HepG2 (cell line): ENCODE measurements at regions not wholly inside any gene's neighbourhood (a gene's known extent, or its start where the extent isn't known, plus 50 kb on each side); places are given as distances from the start of the nearest gene placed in this dataset.

Experiments used
- ATAC-seq: fragments of 200-7000 bp; cut with Tn5 transposase; 3 replicates; pipeline ENCODE4 v1.9.1; 2020; ENCODE audit warnings: mild to moderate bottlenecking, moderate library complexity
- BruUV-seq: library from RNA; stranded (reverse); fragments of 400-500 nt; replicated peaks from 2 replicates; lab custom pipeline; 2021; lab: Mats Ljungman, UMichigan
- CTCF ChIA-PET: fragments of 300-600 bp; formaldehyde crosslinking; extraction: SDS; loops from one replicate; lab custom pipeline; 2021; ENCODE audit warnings: low total read pairs, inconsistent platforms, low intra/inter-chr PET ratio; lab: Yijun Ruan, JAX
- POLR2A ChIA-PET: fragments of 350-600 bp; sonication (Branson Sonifier 250); formaldehyde crosslinking; loops from one replicate; lab custom pipeline; 2020; ENCODE audit warnings: antibody characterized with exemption, inconsistent platforms; lab: Yijun Ruan, JAX
- DNase-seq: peaks from one replicate; pipeline ENCODE4 v3.0.0-alpha.2; 2015; ENCODE audit warnings: low spot score
- FAIRE-seq: peaks from 3 replicates; lab custom pipeline; 2011; peaks lifted over from hg19 to GRCh38; lab: Jason Lieb, UNC
- H2AFZ ChIP-seq: one replicate; pipeline ENCODE4 v1.6.1; 2011; ENCODE audit warnings: low read length, inconsistent platforms
- H3K27ac ChIP-seq: fragments of 300-600 bp; 3 replicates; pipeline ENCODE4 v1.8.0; 2011; ENCODE audit warnings: mixed run types, mild to moderate bottlenecking, mixed read lengths, low read length, inconsistent platforms; ENCODE audit not compliant: insufficient read depth; ENCODE audit errors: extremely low read length
- H3K27me3 ChIP-seq, 2 experiments: fragments of 200-600 bp in 1 of 2; 2 replicates in 1 of 2; 3 replicates in 1 of 2; pipeline versions ENCODE4 v1.6.0 to v1.8.0; 2011; ENCODE audit warnings: low read length in 2 of 2, mild to moderate bottlenecking in 2 of 2, moderate library complexity in 2 of 2, inconsistent platforms in 1 of 2; ENCODE audit not compliant: insufficient read depth in 2 of 2, control insufficient read depth in 1 of 2
- H3K36me3 ChIP-seq, 2 experiments: fragments of 200-600 bp in 1 of 2; replicated peaks in 1 of 2; 2 replicates in 1 of 2; 3 replicates in 1 of 2; pipeline versions ENCODE4 v1.5.1 to v1.8.0; 2011; ENCODE audit warnings: low read length in 2 of 2, inconsistent platforms in 1 of 2; ENCODE audit not compliant: insufficient read depth in 2 of 2, control insufficient read depth in 1 of 2
- H3K4me1 ChIP-seq: 2 replicates; pipeline ENCODE4 v1.5.1; 2012; ENCODE audit warnings: low read length, inconsistent platforms; ENCODE audit not compliant: insufficient read depth
- H3K4me2 ChIP-seq: 2 replicates; pipeline ENCODE4 v1.6.0; 2011; ENCODE audit warnings: low read depth, low read length, inconsistent platforms
- H3K4me3 ChIP-seq, 3 experiments: fragments of 200-600 bp in 1 of 3; sonication (generic), shearing (Covaris generic) in 1 of 3; replicated peaks in 1 of 3; 2 replicates each; pipeline ENCODE4 v1.5.1; 2011 to 2016; ENCODE audit warnings: low read length in 3 of 3, inconsistent platforms in 2 of 3, low read depth in 2 of 3, mild to moderate bottlenecking in 2 of 3, control low read depth in 1 of 3, mixed read lengths in 1 of 3; ENCODE audit not compliant: insufficient read depth in 1 of 3
- H3K79me2 ChIP-seq: one replicate; pipeline ENCODE4 v1.6.1; 2011; ENCODE audit warnings: low read length, inconsistent platforms; ENCODE audit not compliant: insufficient read depth
- H3K9ac ChIP-seq: 2 replicates; pipeline ENCODE4 v1.6.0; 2011; ENCODE audit warnings: mild to moderate bottlenecking, low read depth, low read length, inconsistent platforms; ENCODE audit not compliant: insufficient read depth
- H3K9me3 ChIP-seq: 2 replicates; pipeline ENCODE4 v1.5.1; 2012; ENCODE audit warnings: mild to moderate bottlenecking, low read length
- H4K20me1 ChIP-seq: 2 replicates; pipeline ENCODE4 v1.6.0; 2011; ENCODE audit warnings: inconsistent platforms, mild to moderate bottlenecking, low read length, moderate library complexity; ENCODE audit not compliant: insufficient read depth
- AGO2 ChIP-seq: fragments of 200-400 bp; formaldehyde crosslinking; optimal IDR thresholded peaks from 2 replicates; pipeline ENCODE3; 2017; ENCODE audit warnings: mild to moderate bottlenecking, low read depth, low read length, moderate library complexity
- MAX ChIP-seq: IDR thresholded peaks from 2 replicates; pipeline ENCODE4 v1.6.1; 2012; ENCODE audit warnings: inconsistent platforms
- RNF219 ChIP-seq: sonication (generic); formaldehyde crosslinking; IDR thresholded peaks from 2 replicates; pipeline ENCODE4 v1.5.0; 2020; ENCODE audit warnings: mild to moderate bottlenecking, missing genetic modification reagents
- WGBS: methylation state at CpG from one replicate; pipeline ENCODE4 v1.1.6; 2017; ENCODE audit warnings: low lambda C conversion rate; 5-methylcytosine and 5-hydroxymethylcytosine counted together
- in situ Hi-C: cut with HindIII; loops from 2 replicates; pipeline ENCODE4 v1.10.0; 2017; ENCODE audit warnings: low pct_unique_long_range_greater_than_20kb; ENCODE audit not compliant: extremely low pct_ligation_motif_present
- intact Hi-C: fragments of 100-400 bp; cut with micrococcal nuclease; formaldehyde crosslinking; loops from one replicate; pipeline ENCODE4 v1.10.0; 2022; ENCODE audit not compliant: unreplicated experiment

- no peak for TF ChIP-seq MAX
These were observed 428.7 kb downstream of the NDFIP2 start (continued) for GRCh38 chr13:79909644-79910043.

GRCh38 chr13:79908381-79908780 is 427.4 kb downstream of the NDFIP2 start:
- 61% methylated on average over 3 of the region's 3 CpGs for WGBS
- in situ Hi-C loops, result no loop called here
- intact Hi-C loops, result no loop called here

More at GRCh38 chr13:79908381-79908780, 427.4 kb downstream of the NDFIP2 start:
- BruUV-seq, result no TSS peak
- no peaks in the 10 kb centered on the region for H4K20me1 ChIP-seq
- ChIA-PET POLR2A (no interaction called here), CTCF (no interaction called here)
- DNase-seq (no peak), ATAC-seq (no peak), FAIRE-seq (no peak)
- H3K9me3 ChIP-seq, result peaks cover 5% of the 10 kb centered on the region; the same call in 1 of the 2 replicates
- H3K36me3 ChIP-seq, result no peaks in the 10 kb centered on the region
- no peak overlapping the region for H3K9ac ChIP-seq
- no peak for TF ChIP-seq RNF219 (CRISPR knock-in tag)
- no peak for TF ChIP-seq AGO2
- no peaks in the 10 kb centered on the region for H3K79me2 ChIP-seq
- no peak overlapping the region for H3K4me2 ChIP-seq
- H3K4me1 ChIP-seq, result no peaks in the 10 kb centered on the region
- H2AFZ ChIP-seq, result no peak overlapping the region
- H3K4me3 ChIP-seq, result no peak overlapping the region
- no peak overlapping the region for H3K27ac ChIP-seq
- no peaks in the 10 kb centered on the region for H3K27me3 ChIP-seq
